Lower leg skin (tissue), 3 donors: ENCODE measurements at regions not wholly inside any gene's neighbourhood (a gene's known extent, or its start where the extent isn't known, plus 50 kb on each side); places are given as distances from the start of the nearest gene placed in this dataset.

Experiments used
- CTCF ChIP-seq, 3 donors: fragments of 450-650 bp; IDR thresholded peaks; one replicate each; pipeline ENCODE4 v1.5.1; 2016; ENCODE audit warnings: antibody characterized with exemption in 3 of 3, mild to moderate bottlenecking in 3 of 3, moderate library complexity in 2 of 3
- POLR2A ChIP-seq, 2 donors: fragments of 450-650 bp; IDR thresholded peaks; one replicate each; pipeline ENCODE4 v1.6.1; 2016 to 2017; ENCODE audit warnings: antibody characterized with exemption in 2 of 2, mild to moderate bottlenecking in 1 of 2, moderate library complexity in 1 of 2

DNA sequence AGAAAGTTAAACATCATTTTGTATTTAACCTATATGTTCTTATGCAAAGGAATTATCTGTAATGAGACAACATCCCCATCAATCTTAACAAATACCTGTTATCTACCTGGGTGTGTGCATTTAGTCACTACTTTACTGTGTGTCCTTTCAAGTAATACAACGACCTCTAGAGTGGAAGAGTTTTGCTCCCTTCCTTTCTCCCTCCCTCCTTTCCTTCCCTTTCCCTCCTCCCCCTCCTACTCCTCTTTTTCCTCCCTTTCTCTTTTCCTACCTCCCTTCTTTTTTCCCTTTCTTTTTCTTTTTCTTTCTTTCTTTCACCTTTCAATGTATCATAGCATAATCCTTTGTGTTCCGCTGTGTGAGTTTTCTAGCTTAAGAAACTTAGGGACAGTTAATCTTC lies 532.3 kb downstream of the SLC4A3 start:
- no peak for TF ChIP-seq POLR2A (IDR thresholded peaks at IDR 0.05)
- TF ChIP-seq CTCF (IDR thresholded peaks at IDR 0.05) = no peak
